ENCODE measurements at regions not wholly inside any gene's neighbourhood (a gene's known extent, or its start where the extent isn't known, plus 50 kb on each side); places are given as distances from the start of the nearest gene placed in this dataset.
"Not testable (repeated sequence)": the region's sequence is repeated elsewhere in the genome, so short reads cannot be mapped to it uniquely, and the experiment has no call there.

DNA sequence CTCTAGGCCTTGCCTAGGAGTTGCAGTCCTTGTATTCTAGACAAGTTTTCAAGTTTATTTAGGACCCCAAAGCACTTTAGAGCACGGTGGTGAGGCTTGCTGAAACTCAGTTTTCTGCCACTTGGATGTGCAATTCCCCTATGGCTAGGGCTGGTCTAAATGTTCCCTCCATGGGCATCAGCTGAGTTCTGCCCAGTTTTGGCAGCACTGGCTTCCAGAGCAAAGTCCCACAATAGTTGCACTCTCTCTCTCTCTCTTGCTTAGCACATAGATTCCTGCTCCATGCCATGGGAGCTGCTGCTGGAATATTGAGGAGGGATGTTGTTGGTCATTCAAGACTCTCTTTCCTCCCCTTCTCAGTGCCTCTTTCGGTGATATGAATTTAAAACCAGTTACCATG is 760.2 kb upstream of the SLC39A10 start:
- Histone ChIP-seq H3K36me3 (ENCODE audit: control insufficient read depth, insufficient read depth, low read length) (no peaks in the 10 kb centered on the region), H3K27ac (ENCODE audit: insufficient read depth, low read length, poor library complexity, severe bottlenecking) (no peak overlapping the region), H3K9me3 (ENCODE audit: control insufficient read depth, low read length) (no peaks in the 10 kb centered on the region), H3K27me3 (replicated peaks; ENCODE audit: control insufficient read depth, insufficient read depth, low read length, poor library complexity, severe bottlenecking) (no peaks in the 10 kb centered on the region), H3K4me1 (ENCODE audit: control insufficient read depth, insufficient read depth, low read length, poor library complexity, severe bottlenecking) (no peaks in the 10 kb centered on the region), H3K4me3 (ENCODE audit: insufficient read depth, low read depth, low read length, poor library complexity, severe bottlenecking) (no peak overlapping the region)
- DNase-seq, result no peak

DNA sequence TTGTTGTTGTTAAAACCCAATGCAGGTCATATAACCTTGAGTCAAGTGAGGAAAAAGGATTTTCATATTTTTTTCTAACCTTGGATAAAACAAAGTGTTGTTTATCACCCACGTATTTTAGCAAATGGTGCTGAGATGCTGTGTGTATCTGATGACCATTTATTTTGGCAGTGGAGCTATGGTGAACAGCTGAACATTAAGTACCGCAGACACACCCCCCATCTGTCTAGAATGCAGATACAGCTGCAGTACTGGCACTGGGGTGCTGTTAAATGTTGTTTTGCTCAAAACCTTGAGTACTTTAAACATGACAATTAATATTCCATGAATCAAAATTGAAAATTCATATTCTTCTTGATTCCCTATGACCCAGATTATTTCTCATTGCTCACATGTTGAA is 773.3 kb upstream of the SLC39A10 start:
- Histone ChIP-seq H3K4me3 (ENCODE audit: insufficient read depth, low read depth, low read length, poor library complexity, severe bottlenecking) (no peak overlapping the region), H3K36me3 (ENCODE audit: control insufficient read depth, insufficient read depth, low read length) (no peaks in the 10 kb centered on the region), H3K4me1 (ENCODE audit: control insufficient read depth, insufficient read depth, low read length, poor library complexity, severe bottlenecking) (no peaks in the 10 kb centered on the region), H3K9me3 (ENCODE audit: control insufficient read depth, low read length) (no peaks in the 10 kb centered on the region), H3K27me3 (replicated peaks; ENCODE audit: control insufficient read depth, insufficient read depth, low read length, poor library complexity, severe bottlenecking) (peaks cover 4% of the 10 kb centered on the region), H3K27ac (ENCODE audit: insufficient read depth, low read length, poor library complexity, severe bottlenecking) (no peak overlapping the region)
- no peak for DNase-seq

DNA sequence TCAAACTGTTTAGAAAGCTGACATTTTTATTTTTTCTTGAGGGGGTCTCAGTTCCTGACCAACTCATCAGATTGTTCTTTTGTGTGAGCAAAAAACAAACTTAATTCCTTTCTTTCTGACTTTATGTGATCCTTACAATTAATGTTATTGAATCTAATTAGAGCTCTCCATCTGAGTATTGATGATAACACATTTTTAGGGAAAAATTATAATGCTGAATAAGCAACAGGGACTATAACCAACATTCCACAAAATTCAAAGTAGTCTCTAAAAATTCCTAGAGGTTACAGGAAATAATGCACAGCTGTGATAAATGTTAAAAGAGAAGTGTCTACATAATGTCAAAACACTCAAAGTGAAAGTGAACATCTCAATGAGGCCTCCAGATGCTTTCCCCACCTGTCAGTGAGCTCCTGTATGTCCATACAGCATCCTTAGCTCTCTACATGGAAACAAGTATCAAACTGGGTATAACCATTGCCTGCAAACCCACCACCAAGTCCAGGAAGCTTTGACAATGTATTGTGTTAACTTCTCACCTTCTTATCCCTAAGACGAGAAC is 786.0 kb upstream of the SLC39A10 start:
- no peaks in the 10 kb centered on the region for H3K4me1 ChIP-seq (ENCODE audit: control insufficient read depth, insufficient read depth, low read length, poor library complexity, severe bottlenecking)
- DNase-seq, result no peak
- H3K27ac ChIP-seq (ENCODE audit: insufficient read depth, low read length, poor library complexity, severe bottlenecking), result no peak overlapping the region

DNA sequence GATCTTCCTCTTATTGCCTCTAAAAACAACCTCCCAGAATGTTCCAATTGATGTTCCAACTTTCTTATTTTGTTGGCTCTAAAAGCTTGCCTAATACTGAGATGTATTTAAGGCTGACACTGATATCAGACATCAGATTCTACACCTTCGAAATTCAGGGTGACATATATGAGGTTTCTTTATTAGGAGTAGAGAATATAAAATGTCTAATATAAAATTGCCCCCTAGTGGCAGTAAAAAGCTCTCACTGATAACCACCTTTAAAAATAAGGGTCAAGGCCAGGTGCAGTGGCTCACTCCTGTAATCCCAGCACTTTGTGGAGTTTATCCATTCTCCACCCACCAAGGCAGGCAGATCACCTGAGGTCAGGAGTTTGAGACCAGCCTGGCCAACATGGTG is 789.7 kb upstream of the SLC39A10 start:
- no peak overlapping the region for H3K4me3 ChIP-seq (ENCODE audit: insufficient read depth, low read depth, low read length, poor library complexity, severe bottlenecking)
- DNase-seq, result no peak
- H3K36me3 ChIP-seq (ENCODE audit: control insufficient read depth, insufficient read depth, low read length), result no peaks in the 10 kb centered on the region
- H3K27ac ChIP-seq (ENCODE audit: insufficient read depth, low read length, poor library complexity, severe bottlenecking), result no peak overlapping the region
- H3K9me3 ChIP-seq (ENCODE audit: control insufficient read depth, low read length), result no peaks in the 10 kb centered on the region
- no peaks in the 10 kb centered on the region for H3K4me1 ChIP-seq (ENCODE audit: control insufficient read depth, insufficient read depth, low read length, poor library complexity, severe bottlenecking)
- H3K27me3 ChIP-seq (replicated peaks; ENCODE audit: control insufficient read depth, insufficient read depth, low read length, poor library complexity, severe bottlenecking), result no peaks in the 10 kb centered on the region

More for the DNA sequence above, 786.0 kb upstream of the SLC39A10 start:
- Histone ChIP-seq H3K36me3 (ENCODE audit: control insufficient read depth, insufficient read depth, low read length) (no peaks in the 10 kb centered on the region), H3K4me3 (ENCODE audit: insufficient read depth, low read depth, low read length, poor library complexity, severe bottlenecking) (no peak overlapping the region), H3K27me3 (replicated peaks; ENCODE audit: control insufficient read depth, insufficient read depth, low read length, poor library complexity, severe bottlenecking) (no peaks in the 10 kb centered on the region), H3K9me3 (ENCODE audit: control insufficient read depth, low read length) (no peaks in the 10 kb centered on the region)

DNA sequence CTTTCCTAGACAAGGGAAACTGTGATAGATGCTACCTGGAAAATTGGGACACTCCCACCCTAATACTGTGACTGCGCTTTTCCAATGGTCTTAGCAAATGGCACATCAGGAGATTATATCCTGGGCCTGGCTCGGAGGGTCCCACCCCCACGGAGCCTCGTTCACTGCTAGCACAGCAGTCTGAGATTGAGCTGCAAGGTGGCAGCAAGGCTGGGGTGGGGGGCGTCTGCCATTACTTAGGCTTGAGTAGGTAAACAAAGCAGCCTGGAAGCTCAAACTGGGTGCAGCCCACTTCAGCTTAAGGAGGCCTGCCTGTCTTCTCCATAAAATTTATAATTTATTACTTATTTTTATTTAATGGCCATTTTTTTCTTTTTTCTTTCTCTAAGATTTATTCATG is 802.1 kb upstream of the SLC39A10 start:
- Histone ChIP-seq H3K9me3 (ENCODE audit: control insufficient read depth, low read length) (no peaks in the 10 kb centered on the region), H3K27me3 (replicated peaks; ENCODE audit: control insufficient read depth, insufficient read depth, low read length, poor library complexity, severe bottlenecking) (no peaks in the 10 kb centered on the region), H3K36me3 (ENCODE audit: control insufficient read depth, insufficient read depth, low read length) (no peaks in the 10 kb centered on the region), H3K4me1 (ENCODE audit: control insufficient read depth, insufficient read depth, low read length, poor library complexity, severe bottlenecking) (no peaks in the 10 kb centered on the region), H3K4me3 (ENCODE audit: insufficient read depth, low read depth, low read length, poor library complexity, severe bottlenecking) (no peak overlapping the region), H3K27ac (ENCODE audit: insufficient read depth, low read length, poor library complexity, severe bottlenecking) (no peak overlapping the region)
- no peak for DNase-seq

DNA sequence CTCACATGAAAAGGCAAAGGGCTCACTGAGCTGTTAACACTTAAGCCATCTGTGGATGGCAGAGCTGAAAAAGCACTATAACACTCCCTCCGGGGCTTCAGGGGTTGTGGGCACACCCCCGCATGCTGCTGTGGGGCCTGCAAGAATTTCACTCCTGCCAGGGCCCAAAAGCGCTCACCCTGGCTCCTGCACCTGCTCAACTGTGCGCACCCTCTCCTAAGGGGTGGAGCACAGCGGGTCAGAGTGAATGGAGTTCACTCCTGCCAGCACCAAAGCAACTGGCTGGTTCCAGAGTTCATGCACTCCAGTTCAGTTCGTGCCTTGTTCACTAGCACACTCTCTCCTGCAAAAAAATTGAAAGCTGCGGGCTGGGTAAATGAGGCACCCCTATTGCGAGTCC is 814.2 kb upstream of the SLC39A10 start:
- Histone ChIP-seq H3K27ac (ENCODE audit: insufficient read depth, low read length, poor library complexity, severe bottlenecking) (no peak overlapping the region), H3K4me3 (ENCODE audit: insufficient read depth, low read depth, low read length, poor library complexity, severe bottlenecking) (no peak overlapping the region), H3K36me3 (ENCODE audit: control insufficient read depth, insufficient read depth, low read length) (no peaks in the 10 kb centered on the region), H3K9me3 (ENCODE audit: control insufficient read depth, low read length) (no peaks in the 10 kb centered on the region), H3K27me3 (replicated peaks; ENCODE audit: control insufficient read depth, insufficient read depth, low read length, poor library complexity, severe bottlenecking) (no peaks in the 10 kb centered on the region), H3K4me1 (ENCODE audit: control insufficient read depth, insufficient read depth, low read length, poor library complexity, severe bottlenecking) (no peaks in the 10 kb centered on the region)
- DNase-seq, result no peak

DNA sequence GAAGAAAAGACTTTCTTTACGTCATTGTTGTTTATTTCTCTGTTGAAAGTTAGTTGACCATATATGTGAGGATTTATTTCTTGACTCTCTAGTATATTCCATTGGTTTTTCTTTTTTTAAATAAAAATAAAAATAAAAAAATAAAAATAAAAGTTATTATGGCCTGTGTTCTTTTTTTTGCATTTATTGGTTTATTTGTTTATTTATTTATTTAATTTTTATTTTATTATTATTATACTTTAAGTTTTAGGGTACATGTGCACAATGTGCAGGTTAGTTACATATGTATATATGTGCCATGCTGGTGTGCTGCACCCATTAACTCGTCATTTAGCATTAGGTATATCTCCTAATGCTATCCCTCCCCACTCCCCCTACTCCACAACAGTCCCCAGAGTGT is 822.7 kb upstream of the SLC39A10 start:
- H3K27me3 ChIP-seq (replicated peaks; ENCODE audit: control insufficient read depth, insufficient read depth, low read length, poor library complexity, severe bottlenecking); DNase-seq; H3K36me3 ChIP-seq (ENCODE audit: control insufficient read depth, insufficient read depth, low read length); H3K9me3 ChIP-seq (ENCODE audit: control insufficient read depth, low read length); H3K4me1 ChIP-seq (ENCODE audit: control insufficient read depth, insufficient read depth, low read length, poor library complexity, severe bottlenecking); H3K27ac ChIP-seq (ENCODE audit: insufficient read depth, low read length, poor library complexity, severe bottlenecking); H3K4me3 ChIP-seq (ENCODE audit: insufficient read depth, low read depth, low read length, poor library complexity, severe bottlenecking): not testable (repeated sequence)

DNA sequence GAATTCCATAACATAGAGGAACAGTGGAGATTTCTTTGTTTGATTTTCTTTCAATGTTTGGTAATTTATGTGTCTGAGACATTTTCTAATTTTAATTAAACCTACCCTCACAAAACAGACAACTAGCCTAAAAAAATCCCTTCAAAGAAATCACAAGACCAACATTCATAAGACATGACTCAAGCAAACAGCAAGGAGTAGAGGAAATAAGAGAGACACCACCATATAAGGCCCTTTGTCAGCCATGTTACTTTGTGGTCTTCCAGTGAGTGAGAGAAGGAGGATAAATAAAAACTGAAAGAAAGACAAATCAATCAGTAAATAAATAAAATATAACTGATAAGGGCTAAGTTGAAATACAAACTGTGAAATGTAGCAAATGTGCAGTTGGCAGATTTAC is 830.8 kb upstream of the SLC39A10 start:
- DNase-seq, result no peak
- Histone ChIP-seq H3K9me3 (ENCODE audit: control insufficient read depth, low read length) (no peaks in the 10 kb centered on the region), H3K36me3 (ENCODE audit: control insufficient read depth, insufficient read depth, low read length) (no peaks in the 10 kb centered on the region), H3K27ac (ENCODE audit: insufficient read depth, low read length, poor library complexity, severe bottlenecking) (no peak overlapping the region), H3K4me3 (ENCODE audit: insufficient read depth, low read depth, low read length, poor library complexity, severe bottlenecking) (no peak overlapping the region), H3K4me1 (ENCODE audit: control insufficient read depth, insufficient read depth, low read length, poor library complexity, severe bottlenecking) (no peaks in the 10 kb centered on the region), H3K27me3 (replicated peaks; ENCODE audit: control insufficient read depth, insufficient read depth, low read length, poor library complexity, severe bottlenecking) (no peaks in the 10 kb centered on the region)

DNA sequence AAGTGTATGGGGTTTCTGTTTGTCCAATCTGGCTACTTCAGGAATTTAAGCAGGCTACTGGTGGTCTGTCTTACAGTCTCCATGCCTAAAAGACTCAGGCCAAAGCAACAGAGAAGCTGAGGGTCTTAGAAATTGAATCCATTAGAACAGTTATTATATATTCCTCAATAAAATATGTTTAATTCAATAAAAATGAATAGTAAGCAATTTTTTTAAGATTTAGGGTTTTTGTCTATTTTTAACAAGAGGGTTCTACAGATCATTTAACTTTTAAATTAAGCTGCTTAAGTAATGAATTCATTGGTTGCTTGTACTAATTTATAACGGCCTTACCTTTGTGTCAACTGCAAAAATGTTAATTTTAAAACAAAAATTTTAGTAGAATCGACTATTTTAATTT is 832.6 kb upstream of the SLC39A10 start:
- no peaks in the 10 kb centered on the region for H3K9me3 ChIP-seq (ENCODE audit: control insufficient read depth, low read length)
- DNase-seq, result no peak
- H3K27ac ChIP-seq (ENCODE audit: insufficient read depth, low read length, poor library complexity, severe bottlenecking), result no peak overlapping the region
- H3K27me3 ChIP-seq (replicated peaks; ENCODE audit: control insufficient read depth, insufficient read depth, low read length, poor library complexity, severe bottlenecking), result no peaks in the 10 kb centered on the region
- no peaks in the 10 kb centered on the region for H3K36me3 ChIP-seq (ENCODE audit: control insufficient read depth, insufficient read depth, low read length)
- no peaks in the 10 kb centered on the region for H3K4me1 ChIP-seq (ENCODE audit: control insufficient read depth, insufficient read depth, low read length, poor library complexity, severe bottlenecking)
- no peak overlapping the region for H3K4me3 ChIP-seq (ENCODE audit: insufficient read depth, low read depth, low read length, poor library complexity, severe bottlenecking)

DNA sequence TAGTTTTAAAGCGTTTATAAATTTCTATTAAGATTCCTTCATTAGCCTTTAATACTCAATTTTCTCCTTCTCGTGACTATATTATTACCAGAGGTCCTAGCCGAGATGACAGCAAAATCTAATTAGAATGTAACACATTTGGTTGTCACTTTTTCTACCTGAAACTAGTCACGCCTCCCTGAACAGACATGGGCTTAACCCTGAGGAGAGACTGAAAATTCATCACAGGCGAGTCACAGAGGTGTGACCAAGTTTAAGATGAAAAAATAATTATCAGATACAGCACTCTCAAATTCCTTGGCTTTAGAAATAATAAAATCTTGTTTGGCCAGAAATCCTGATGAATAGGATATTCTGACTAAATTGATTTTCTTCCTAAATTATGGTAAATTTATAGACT is 834.4 kb upstream of the SLC39A10 start:
- DNase-seq, result no peak
- no peak overlapping the region for H3K27ac ChIP-seq (ENCODE audit: insufficient read depth, low read length, poor library complexity, severe bottlenecking)
- no peaks in the 10 kb centered on the region for H3K27me3 ChIP-seq (replicated peaks; ENCODE audit: control insufficient read depth, insufficient read depth, low read length, poor library complexity, severe bottlenecking)
- H3K9me3 ChIP-seq (ENCODE audit: control insufficient read depth, low read length), result no peaks in the 10 kb centered on the region
- no peak overlapping the region for H3K4me3 ChIP-seq (ENCODE audit: insufficient read depth, low read depth, low read length, poor library complexity, severe bottlenecking)
- H3K36me3 ChIP-seq (ENCODE audit: control insufficient read depth, insufficient read depth, low read length), result no peaks in the 10 kb centered on the region
- H3K4me1 ChIP-seq (ENCODE audit: control insufficient read depth, insufficient read depth, low read length, poor library complexity, severe bottlenecking), result no peaks in the 10 kb centered on the region

DNA sequence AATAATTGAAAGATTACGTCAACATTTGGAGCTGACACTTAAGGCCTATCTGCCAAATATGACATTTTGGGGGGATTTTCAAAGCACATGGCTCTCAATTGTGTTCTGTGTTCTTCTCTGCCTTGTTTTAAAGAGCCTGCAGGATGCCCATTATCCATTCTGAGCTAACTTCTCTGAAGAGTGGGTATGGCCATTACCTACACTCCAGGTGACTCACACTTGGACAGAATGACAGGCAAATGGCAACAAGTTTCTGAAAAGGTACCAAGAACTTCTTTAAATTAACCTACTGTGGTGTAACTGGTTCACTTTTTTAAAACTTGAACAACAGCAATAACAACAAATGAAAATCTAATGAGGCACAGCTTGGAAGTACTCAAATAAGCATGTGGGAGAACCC is 834.9 kb upstream of the SLC39A10 start:
- no peaks in the 10 kb centered on the region for H3K9me3 ChIP-seq (ENCODE audit: control insufficient read depth, low read length)
- no peaks in the 10 kb centered on the region for H3K36me3 ChIP-seq (ENCODE audit: control insufficient read depth, insufficient read depth, low read length)
- H3K27me3 ChIP-seq (replicated peaks; ENCODE audit: control insufficient read depth, insufficient read depth, low read length, poor library complexity, severe bottlenecking), result no peaks in the 10 kb centered on the region
- H3K27ac ChIP-seq (ENCODE audit: insufficient read depth, low read length, poor library complexity, severe bottlenecking), result no peak overlapping the region
- no peak overlapping the region for H3K4me3 ChIP-seq (ENCODE audit: insufficient read depth, low read depth, low read length, poor library complexity, severe bottlenecking)
- DNase-seq, result no peak
- no peaks in the 10 kb centered on the region for H3K4me1 ChIP-seq (ENCODE audit: control insufficient read depth, insufficient read depth, low read length, poor library complexity, severe bottlenecking)
